BLaER1 treated with 17β-estradiol and CSF1 and Interleukin-3, amounts not matched to agents 10 nM and 100 nM (cell line): ENCODE measurements at regions not wholly inside any gene's neighbourhood (a gene's known extent, or its start where the extent isn't known, plus 50 kb on each side); places are given as distances from the start of the nearest gene placed in this dataset.

Experiments used
- H3K27ac ChIP-seq, 11 experiments: shearing (Covaris generic); formaldehyde crosslinking; 2 replicates each; pipeline ENCODE4 v1.8.1; 2022
- H3K27me3 ChIP-seq, 11 experiments: shearing (Covaris generic); formaldehyde crosslinking; 2 replicates each; pipeline ENCODE4 v1.8.1; 2022
- H3K36me3 ChIP-seq, 11 experiments: shearing (Covaris generic); formaldehyde crosslinking; 2 replicates each; pipeline ENCODE4 v1.8.1; 2022
- H3K4me1 ChIP-seq, 10 experiments: shearing (Covaris generic); formaldehyde crosslinking; 2 replicates each; pipeline ENCODE4 v1.8.1; 2022
- H3K4me2 ChIP-seq, 11 experiments: shearing (Covaris generic); formaldehyde crosslinking; 2 replicates each; pipeline ENCODE4 v1.8.1; 2022
- H3K4me3 ChIP-seq, 10 experiments: shearing (Covaris generic); formaldehyde crosslinking; 2 replicates each; pipeline ENCODE4 v1.8.1; 2022
- H3K9ac ChIP-seq, 11 experiments: shearing (Covaris generic); formaldehyde crosslinking; 2 replicates each; pipeline ENCODE4 v1.8.1; 2022
- H3K9me3 ChIP-seq, 11 experiments: shearing (Covaris generic); formaldehyde crosslinking; replicated peaks in 1 of 11; 2 replicates each; pipeline ENCODE4 v1.8.1; 2022
- H4K20me1 ChIP-seq, 11 experiments: shearing (Covaris generic); formaldehyde crosslinking; 2 replicates each; pipeline ENCODE4 v1.8.1; 2022
- Cebpa-rat ChIP-seq, 11 experiments: shearing (Covaris generic); IDR thresholded peaks; 2 replicates each; pipeline ENCODE4 v1.8.1; 2022

GRCh38 chr1:113252166-113252565 is 138.1 kb upstream of the MAGI3 start:
- Histone ChIP-seq H3K9me3 (peaks cover 0 to 8% (median 0%) of the 10 kb centered on the region in 11 experiments; a peak in 3 of 22 replicates), H3K4me2 (no peak overlapping the region), H3K27me3 (no peaks in the 10 kb centered on the region), H3K4me1 (no peaks in the 10 kb centered on the region), H4K20me1 (no peaks in the 10 kb centered on the region), H3K4me3 (no peak overlapping the region), H3K27ac (no peak overlapping the region), H3K9ac (no peak overlapping the region), H3K36me3 (no peaks in the 10 kb centered on the region)
- no peak for TF ChIP-seq Cebpa-rat (IDR thresholded peaks at IDR 0.05)

- no peak for TF ChIP-seq Cebpa-rat (IDR thresholded peaks at IDR 0.05)
- no peaks in the 10 kb centered on the region for H3K27me3 ChIP-seq
- H3K27ac ChIP-seq, result no peak overlapping the region
- no peak overlapping the region for H3K4me2 ChIP-seq
- H3K9ac ChIP-seq, result no peak overlapping the region
- H3K4me1 ChIP-seq, result no peaks in the 10 kb centered on the region
- H3K4me3 ChIP-seq, result no peak overlapping the region
- no peaks in the 10 kb centered on the region for H3K36me3 ChIP-seq
- H4K20me1 ChIP-seq, result no peaks in the 10 kb centered on the region
- H3K9me3 ChIP-seq, result peaks cover 0 to 8% (median 0%) of the 10 kb centered on the region in 11 experiments; a peak in 3 of 22 replicates
Measured at GRCh38 chr1:113253187-113253586, 137.1 kb upstream of the MAGI3 start.

GRCh38 chr1:113253590-113253989 is 136.7 kb upstream of the MAGI3 start:
- no peaks in the 10 kb centered on the region for H3K36me3 ChIP-seq
- TF ChIP-seq Cebpa-rat (IDR thresholded peaks at IDR 0.05), result no peak
- no peaks in the 10 kb centered on the region for H3K4me1 ChIP-seq
- H3K9me3 ChIP-seq, result peaks cover 0 to 8% (median 0%) of the 10 kb centered on the region in 11 experiments; a peak in 3 of 22 replicates
- H3K4me3 ChIP-seq, result no peak overlapping the region
- H3K27me3 ChIP-seq, result no peaks in the 10 kb centered on the region
- no peak overlapping the region for H3K4me2 ChIP-seq
- H3K27ac ChIP-seq, result no peak overlapping the region
- no peak overlapping the region for H3K9ac ChIP-seq
- no peaks in the 10 kb centered on the region for H4K20me1 ChIP-seq

- Histone ChIP-seq H3K36me3 (no peaks in the 10 kb centered on the region), H3K9me3 (peaks cover 0 to 8% (median 0%) of the 10 kb centered on the region in 11 experiments; a peak in 3 of 22 replicates), H3K4me3 (no peak overlapping the region), H3K4me2 (no peak overlapping the region), H3K4me1 (no peaks in the 10 kb centered on the region), H3K27me3 (no peaks in the 10 kb centered on the region), H3K9ac (no peak overlapping the region), H4K20me1 (no peaks in the 10 kb centered on the region), H3K27ac (no peak overlapping the region)
- no peak for TF ChIP-seq Cebpa-rat (IDR thresholded peaks at IDR 0.05)
Measured at GRCh38 chr1:113255038-113255719, 135.1 kb upstream of the MAGI3 start.

GRCh38 chr1:113255720-113256347 is 134.5 kb upstream of the MAGI3 start:
- Histone ChIP-seq H3K27me3 (no peaks in the 10 kb centered on the region), H3K9me3 (peaks cover 0 to 8% (median 0%) of the 10 kb centered on the region in 11 experiments; a peak in 3 of 22 replicates), H3K4me2 (no peak overlapping the region), H3K9ac (no peak overlapping the region), H3K27ac (no peak overlapping the region), H3K4me3 (no peak overlapping the region), H4K20me1 (no peaks in the 10 kb centered on the region), H3K4me1 (no peaks in the 10 kb centered on the region), H3K36me3 (no peaks in the 10 kb centered on the region)
- TF ChIP-seq Cebpa-rat (IDR thresholded peaks at IDR 0.05), result no peak

GRCh38 chr1:113256348-113256729 is 134.0 kb upstream of the MAGI3 start:
- Histone ChIP-seq H4K20me1 (no peaks in the 10 kb centered on the region), H3K9me3 (peaks cover 0 to 8% (median 0%) of the 10 kb centered on the region in 11 experiments; a peak in 3 of 22 replicates), H3K4me3 (no peak overlapping the region), H3K36me3 (no peaks in the 10 kb centered on the region), H3K4me1 (no peaks in the 10 kb centered on the region), H3K27ac (no peak overlapping the region), H3K27me3 (no peaks in the 10 kb centered on the region), H3K4me2 (no peak overlapping the region), H3K9ac (no peak overlapping the region)
- no peak for TF ChIP-seq Cebpa-rat (IDR thresholded peaks at IDR 0.05)

GRCh38 chr1:113259988-113260387 is 130.3 kb upstream of the MAGI3 start:
- Histone ChIP-seq H3K27me3 (no peaks in the 10 kb centered on the region), H3K4me2 (no peak overlapping the region), H3K4me1 (no peaks in the 10 kb centered on the region), H3K36me3 (no peaks in the 10 kb centered on the region), H3K27ac (no peak overlapping the region), H4K20me1 (no peaks in the 10 kb centered on the region), H3K4me3 (no peak overlapping the region), H3K9me3 (no peaks in the 10 kb centered on the region), H3K9ac (no peak overlapping the region)
- no peak for TF ChIP-seq Cebpa-rat (IDR thresholded peaks at IDR 0.05)

- Histone ChIP-seq H3K9me3 (no peaks in the 10 kb centered on the region), H3K9ac (no peak overlapping the region)
Measured at GRCh38 chr1:113265196-113265595, 125.1 kb upstream of the MAGI3 start.

GRCh38 chr1:113266788-113267187 is 123.5 kb upstream of the MAGI3 start:
- Histone ChIP-seq H3K4me2 (no peak overlapping the region), H4K20me1 (no peaks in the 10 kb centered on the region), H3K36me3 (no peaks in the 10 kb centered on the region), H3K27ac (no peak overlapping the region), H3K9me3 (no peaks in the 10 kb centered on the region), H3K4me1 (no peaks in the 10 kb centered on the region; a peak in 1 of 20 replicates), H3K9ac (no peak overlapping the region), H3K4me3 (no peak overlapping the region), H3K27me3 (no peaks in the 10 kb centered on the region)
- TF ChIP-seq Cebpa-rat (IDR thresholded peaks at IDR 0.05), result no peak

More at GRCh38 chr1:113265196-113265595, 125.1 kb upstream of the MAGI3 start:
- no peaks in the 10 kb centered on the region for H3K36me3 ChIP-seq
- H3K4me1 ChIP-seq, result no peaks in the 10 kb centered on the region; a peak in 1 of 20 replicates
- H3K4me2 ChIP-seq, result no peak overlapping the region
- H3K27me3 ChIP-seq, result no peaks in the 10 kb centered on the region
- no peak for TF ChIP-seq Cebpa-rat (IDR thresholded peaks at IDR 0.05)
- no peak overlapping the region for H3K27ac ChIP-seq
- no peak overlapping the region for H3K4me3 ChIP-seq
- H4K20me1 ChIP-seq, result no peaks in the 10 kb centered on the region
